ENCODE measurements at regions not wholly inside any gene's neighbourhood (a gene's known extent, or its start where the extent isn't known, plus 50 kb on each side); places are given as distances from the start of the nearest gene placed in this dataset.

GRCh38 chr13:62684359-62684758 is 1268.7 kb upstream of the PCDH20 start:
- DNase-seq (ENCODE audit: low spot score): no peak
- TF ChIP-seq CTCF (IDR thresholded peaks at IDR 0.05): no peak
- Histone ChIP-seq H3K36me3 (no peaks in the 10 kb centered on the region), H3K4me3 (no peak overlapping the region), H3K27ac (no peak overlapping the region), H3K4me1 (no peaks in the 10 kb centered on the region), H3K9me3 (no peaks in the 10 kb centered on the region), H3K27me3 (no peaks in the 10 kb centered on the region)

DNA sequence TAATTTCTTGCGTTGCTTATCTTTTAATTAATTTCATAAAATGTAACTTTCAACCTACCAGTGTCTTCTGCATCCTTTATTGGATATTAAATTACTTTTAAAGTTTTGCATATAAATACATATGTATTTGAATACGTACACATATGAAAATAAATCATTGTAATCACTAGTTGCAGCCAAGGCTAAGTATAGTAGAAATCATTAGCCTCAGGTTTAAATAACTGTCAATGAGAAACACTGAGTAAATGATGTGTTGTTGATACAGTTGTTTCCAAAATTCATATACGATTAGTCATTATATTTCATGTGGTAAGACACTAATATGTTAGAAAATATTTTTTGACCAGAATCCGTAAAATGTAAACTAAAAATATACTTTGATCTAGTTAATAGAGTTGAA is 1267.1 kb upstream of the PCDH20 start:
- Histone ChIP-seq H3K4me3 (no peak overlapping the region), H3K27ac (no peak overlapping the region), H3K4me1 (no peaks in the 10 kb centered on the region), H3K27me3 (no peaks in the 10 kb centered on the region), H3K9me3 (no peaks in the 10 kb centered on the region), H3K36me3 (no peaks in the 10 kb centered on the region)
- DNase-seq (ENCODE audit: low spot score): no peak
- no peak for TF ChIP-seq CTCF (IDR thresholded peaks at IDR 0.05)

GRCh38 chr13:62678039-62678438 is 1262.4 kb upstream of the PCDH20 start:
- Histone ChIP-seq H3K36me3 (no peaks in the 10 kb centered on the region), H3K9me3 (no peaks in the 10 kb centered on the region), H3K27ac (no peak overlapping the region), H3K4me1 (no peaks in the 10 kb centered on the region), H3K4me3 (no peak overlapping the region), H3K27me3 (no peaks in the 10 kb centered on the region)
- no peak for TF ChIP-seq CTCF (IDR thresholded peaks at IDR 0.05)
- no peak for DNase-seq (ENCODE audit: low spot score)

GRCh38 chr13:62663767-62664166 is 1248.1 kb upstream of the PCDH20 start:
- no peak for DNase-seq (ENCODE audit: low spot score)
- Histone ChIP-seq H3K4me1 (no peaks in the 10 kb centered on the region), H3K4me3 (no peak overlapping the region), H3K36me3 (no peaks in the 10 kb centered on the region), H3K9me3 (no peaks in the 10 kb centered on the region), H3K27ac (no peak overlapping the region), H3K27me3 (no peaks in the 10 kb centered on the region)
- TF ChIP-seq CTCF (IDR thresholded peaks at IDR 0.05): no peak

DNA sequence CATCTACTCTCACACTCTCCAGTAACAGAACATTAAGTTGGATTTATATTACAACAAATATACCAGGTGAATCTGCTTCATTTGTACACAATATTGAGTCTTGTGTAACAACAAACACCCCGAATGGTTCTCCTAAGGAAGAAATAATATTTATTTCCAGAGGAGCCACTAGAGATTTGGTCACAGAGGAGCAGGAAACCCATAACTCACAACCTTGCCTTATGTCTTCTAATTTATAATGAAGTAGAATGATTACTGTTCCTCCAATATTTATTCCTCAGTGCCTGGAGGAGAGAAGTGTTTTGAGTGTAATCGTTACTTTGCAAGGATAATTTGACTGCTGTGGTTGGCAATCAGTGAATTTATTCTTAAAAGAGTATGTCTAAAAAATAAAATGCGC is 1243.7 kb upstream of the PCDH20 start:
- no peak for DNase-seq (ENCODE audit: low spot score)
- no peak for TF ChIP-seq CTCF (IDR thresholded peaks at IDR 0.05)
- no peak overlapping the region for H3K27ac ChIP-seq
- no peaks in the 10 kb centered on the region for H3K9me3 ChIP-seq
- H3K4me1 ChIP-seq: no peaks in the 10 kb centered on the region
- no peaks in the 10 kb centered on the region for H3K36me3 ChIP-seq
- no peaks in the 10 kb centered on the region for H3K27me3 ChIP-seq
- H3K4me3 ChIP-seq: no peak overlapping the region

DNA sequence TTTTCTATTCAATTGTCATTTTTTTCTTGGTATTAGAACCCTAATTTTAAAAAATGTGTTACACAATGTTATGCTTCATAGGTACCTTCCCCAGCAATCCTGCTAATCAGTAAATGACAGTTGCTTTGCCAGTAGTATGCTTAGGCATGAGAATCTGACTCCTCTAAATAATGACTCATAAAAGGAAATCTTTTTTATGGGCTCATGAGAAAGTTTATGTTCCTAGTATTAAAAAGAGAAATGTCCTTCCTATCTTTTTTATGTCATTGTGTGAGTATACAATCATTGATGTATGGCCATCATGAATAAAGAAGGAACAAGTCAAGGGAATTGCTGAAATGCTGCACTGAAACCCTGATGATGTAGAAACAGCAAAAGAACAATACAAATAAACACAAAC is 1237.7 kb upstream of the PCDH20 start:
- Histone ChIP-seq H3K4me1 (no peaks in the 10 kb centered on the region), H3K9me3 (no peaks in the 10 kb centered on the region), H3K27me3 (no peaks in the 10 kb centered on the region), H3K4me3 (no peak overlapping the region), H3K36me3 (no peaks in the 10 kb centered on the region), H3K27ac (no peak overlapping the region)
- no peak for DNase-seq (ENCODE audit: low spot score)
- no peak for TF ChIP-seq CTCF (IDR thresholded peaks at IDR 0.05)
